ENCODE measurements at regions not wholly inside any gene's neighbourhood (a gene's known extent, or its start where the extent isn't known, plus 50 kb on each side); places are given as distances from the start of the nearest gene placed in this dataset.

DNA sequence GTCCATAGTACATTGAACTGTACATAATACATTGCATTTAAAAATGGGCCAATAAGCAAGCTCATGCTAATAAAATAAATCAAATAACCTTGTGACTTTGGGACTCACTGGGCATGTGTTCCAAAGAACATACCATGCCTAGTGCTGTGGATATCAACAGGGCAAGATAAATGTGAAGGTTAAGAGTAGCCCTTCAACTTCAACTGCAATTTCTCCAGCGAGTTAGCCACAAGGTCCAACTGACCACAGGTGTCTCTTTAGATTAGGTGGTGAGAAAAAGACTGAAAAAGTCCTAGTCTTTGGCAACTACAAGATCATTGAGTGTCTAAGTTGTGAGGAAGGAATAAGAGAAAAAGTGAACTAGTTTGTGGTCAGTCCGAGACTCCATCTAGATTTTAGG lies 78.3 kb upstream of the ATP11B start:
- TF ChIP-seq, protein P1, sequence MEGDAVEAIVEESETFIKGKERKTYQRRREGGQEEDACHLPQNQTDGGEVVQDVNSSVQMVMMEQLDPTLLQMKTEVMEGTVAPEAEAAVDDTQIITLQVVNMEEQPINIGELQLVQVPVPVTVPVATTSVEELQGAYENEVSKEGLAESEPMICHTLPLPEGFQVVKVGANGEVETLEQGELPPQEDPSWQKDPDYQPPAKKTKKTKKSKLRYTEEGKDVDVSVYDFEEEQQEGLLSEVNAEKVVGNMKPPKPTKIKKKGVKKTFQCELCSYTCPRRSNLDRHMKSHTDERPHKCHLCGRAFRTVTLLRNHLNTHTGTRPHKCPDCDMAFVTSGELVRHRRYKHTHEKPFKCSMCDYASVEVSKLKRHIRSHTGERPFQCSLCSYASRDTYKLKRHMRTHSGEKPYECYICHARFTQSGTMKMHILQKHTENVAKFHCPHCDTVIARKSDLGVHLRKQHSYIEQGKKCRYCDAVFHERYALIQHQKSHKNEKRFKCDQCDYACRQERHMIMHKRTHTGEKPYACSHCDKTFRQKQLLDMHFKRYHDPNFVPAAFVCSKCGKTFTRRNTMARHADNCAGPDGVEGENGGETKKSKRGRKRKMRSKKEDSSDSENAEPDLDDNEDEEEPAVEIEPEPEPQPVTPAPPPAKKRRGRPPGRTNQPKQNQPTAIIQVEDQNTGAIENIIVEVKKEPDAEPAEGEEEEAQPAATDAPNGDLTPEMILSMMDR (IDR thresholded peaks at IDR 0.05) = no peak
- no peak for TF ChIP-seq POLR2A (IDR thresholded peaks at IDR 0.05)

Measured in body of pancreas (tissue), 4 donors.